Skeletal muscle tissue (tissue), 3 donors: ENCODE measurements at regions not wholly inside any gene's neighbourhood (a gene's known extent, or its start where the extent isn't known, plus 50 kb on each side); places are given as distances from the start of the nearest gene placed in this dataset.

Source experiments
- H3K27ac ChIP-seq: one replicate; pipeline ENCODE4 v1.7.0; 2013; ENCODE audit warnings: mild to moderate bottlenecking, low read depth, low read length, inconsistent platforms
- H3K27me3 ChIP-seq, 3 donors: one replicate each; pipeline ENCODE4 v1.7.0; 2013; ENCODE audit warnings: low read length in 3 of 3; ENCODE audit not compliant: control insufficient read depth in 3 of 3, insufficient read depth in 3 of 3
- H3K36me3 ChIP-seq, 3 donors: one replicate each; pipeline ENCODE4 v1.7.0; 2013; ENCODE audit warnings: low read length in 3 of 3; ENCODE audit not compliant: control insufficient read depth in 3 of 3, insufficient read depth in 3 of 3
- H3K4me1 ChIP-seq, 3 donors: one replicate each; pipeline ENCODE4 v1.7.0; 2013; ENCODE audit warnings: low read length in 3 of 3, mild to moderate bottlenecking in 3 of 3; ENCODE audit not compliant: control insufficient read depth in 3 of 3, insufficient read depth in 3 of 3
- H3K4me3 ChIP-seq, 3 donors: one replicate each; pipeline ENCODE4 v1.7.0; 2013; ENCODE audit warnings: low read length in 3 of 3
- H3K9ac ChIP-seq, 3 donors: one replicate each; pipeline ENCODE4 v1.7.0; 2013; ENCODE audit warnings: low read length in 3 of 3, mild to moderate bottlenecking in 3 of 3, moderate library complexity in 2 of 3, low read depth in 1 of 3
- H3K9me3 ChIP-seq, 3 donors: one replicate each; pipeline ENCODE4 v1.7.0; 2013; ENCODE audit warnings: low read length in 3 of 3; ENCODE audit not compliant: control insufficient read depth in 3 of 3
- donor health status: Osteomylitis.

- H3K4me3 ChIP-seq = no peak overlapping the region
- H3K9me3 ChIP-seq = no peaks in the 10 kb centered on the region
- H3K27me3 ChIP-seq = no peaks in the 10 kb centered on the region
- H3K4me1 ChIP-seq = no peaks in the 10 kb centered on the region
- no peaks in the 10 kb centered on the region for H3K36me3 ChIP-seq
- H3K9ac ChIP-seq = no peak overlapping the region
- no peak overlapping the region for H3K27ac ChIP-seq
These were observed 460.3 kb downstream of the KCTD12 start for GRCh38 chr13:76425935-76426334.

- Histone ChIP-seq H3K27me3 (no peaks in the 10 kb centered on the region), H3K4me3 (no peak overlapping the region), H3K4me1 (no peaks in the 10 kb centered on the region), H3K9me3 (no peaks in the 10 kb centered on the region), H3K36me3 (no peaks in the 10 kb centered on the region), H3K9ac (no peak overlapping the region), H3K27ac (no peak overlapping the region)
These were observed 465.2 kb downstream of the KCTD12 start for GRCh38 chr13:76421011-76421410.

GRCh38 chr13:76418404-76418803 lies 467.8 kb downstream of the KCTD12 start:
- no peaks in the 10 kb centered on the region for H3K27me3 ChIP-seq
- no peak overlapping the region for H3K4me3 ChIP-seq
- no peaks in the 10 kb centered on the region for H3K4me1 ChIP-seq
- no peak overlapping the region for H3K9ac ChIP-seq
- no peaks in the 10 kb centered on the region for H3K9me3 ChIP-seq
- no peaks in the 10 kb centered on the region for H3K36me3 ChIP-seq
- H3K27ac ChIP-seq = no peak overlapping the region

- no peak overlapping the region for H3K4me3 ChIP-seq
- no peak overlapping the region for H3K27ac ChIP-seq
- H3K9ac ChIP-seq = no peak overlapping the region
- H3K9me3 ChIP-seq = no peaks in the 10 kb centered on the region
- H3K36me3 ChIP-seq = no peaks in the 10 kb centered on the region
- H3K27me3 ChIP-seq = no peaks in the 10 kb centered on the region
- H3K4me1 ChIP-seq = no peaks in the 10 kb centered on the region
These were observed 471.9 kb downstream of the KCTD12 start for GRCh38 chr13:76414320-76414719.

- Histone ChIP-seq H3K9ac (no peak overlapping the region), H3K4me3 (no peak overlapping the region), H3K36me3 (no peaks in the 10 kb centered on the region), H3K27me3 (no peaks in the 10 kb centered on the region), H3K9me3 (no peaks in the 10 kb centered on the region), H3K4me1 (no peaks in the 10 kb centered on the region), H3K27ac (no peak overlapping the region)
These were observed 480.0 kb downstream of the KCTD12 start for GRCh38 chr13:76406243-76406642.

GRCh38 chr13:76398425-76398824 lies 487.8 kb downstream of the KCTD12 start:
- Histone ChIP-seq H3K4me1 (no peaks in the 10 kb centered on the region), H3K9me3 (no peaks in the 10 kb centered on the region), H3K36me3 (no peaks in the 10 kb centered on the region), H3K9ac (no peak overlapping the region), H3K4me3 (no peak overlapping the region), H3K27ac (no peak overlapping the region), H3K27me3 (no peaks in the 10 kb centered on the region)

- Histone ChIP-seq H3K4me3 (no peak overlapping the region), H3K27me3 (no peaks in the 10 kb centered on the region), H3K9ac (no peak overlapping the region), H3K27ac (no peak overlapping the region), H3K4me1 (no peaks in the 10 kb centered on the region), H3K9me3 (no peaks in the 10 kb centered on the region), H3K36me3 (no peaks in the 10 kb centered on the region)
These were observed 488.8 kb downstream of the KCTD12 start for GRCh38 chr13:76397413-76397812.

- no peaks in the 10 kb centered on the region for H3K9me3 ChIP-seq
- no peak overlapping the region for H3K27ac ChIP-seq
- no peak overlapping the region for H3K9ac ChIP-seq
- no peaks in the 10 kb centered on the region for H3K4me1 ChIP-seq
- H3K27me3 ChIP-seq = no peaks in the 10 kb centered on the region
- no peak overlapping the region for H3K4me3 ChIP-seq
- no peaks in the 10 kb centered on the region for H3K36me3 ChIP-seq
These were observed 496.9 kb downstream of the KCTD12 start for GRCh38 chr13:76389321-76389720.

GRCh38 chr13:76387566-76387965 lies 498.6 kb downstream of the KCTD12 start:
- H3K36me3 ChIP-seq = no peaks in the 10 kb centered on the region
- H3K4me3 ChIP-seq = no peak overlapping the region

GRCh38 chr13:76386321-76386720 lies 499.9 kb downstream of the KCTD12 start:
- Histone ChIP-seq H3K4me1 (peaks cover 0 to 4% (median 0%) of the 10 kb centered on the region in 3 donors), H3K4me3 (no peak overlapping the region), H3K9ac (no peak overlapping the region), H3K36me3 (no peaks in the 10 kb centered on the region), H3K27me3 (no peaks in the 10 kb centered on the region), H3K9me3 (no peaks in the 10 kb centered on the region), H3K27ac (no peak overlapping the region)

More at GRCh38 chr13:76387566-76387965, 498.6 kb downstream of the KCTD12 start:
- Histone ChIP-seq H3K27me3 (no peaks in the 10 kb centered on the region), H3K9ac (no peak overlapping the region), H3K27ac (no peak overlapping the region), H3K4me1 (peaks cover 0 to 4% (median 0%) of the 10 kb centered on the region in 3 donors), H3K9me3 (no peaks in the 10 kb centered on the region)

GRCh38 chr13:76385586-76385985 lies 500.6 kb downstream of the KCTD12 start:
- H3K4me1 ChIP-seq = peaks cover 0 to 4% (median 0%) of the 10 kb centered on the region in 3 donors
- H3K27me3 ChIP-seq = no peaks in the 10 kb centered on the region
- H3K9me3 ChIP-seq = no peaks in the 10 kb centered on the region
- no peak overlapping the region for H3K9ac ChIP-seq
- H3K36me3 ChIP-seq = no peaks in the 10 kb centered on the region
- H3K27ac ChIP-seq = no peak overlapping the region
- no peak overlapping the region for H3K4me3 ChIP-seq
